ENCODE measurements at regions not wholly inside any gene's neighbourhood (a gene's known extent, or its start where the extent isn't known, plus 50 kb on each side); places are given as distances from the start of the nearest gene placed in this dataset.
"Not testable (repeated sequence)": the region's sequence is repeated elsewhere in the genome, so short reads cannot be mapped to it uniquely, and the experiment has no call there.

- H3K27me3 Mint-ChIP-seq, result not testable (repeated sequence)
Measured at GRCh38 chr7:150004843-150005242, 131.1 kb downstream of the ATP6V0E2 start.

DNA sequence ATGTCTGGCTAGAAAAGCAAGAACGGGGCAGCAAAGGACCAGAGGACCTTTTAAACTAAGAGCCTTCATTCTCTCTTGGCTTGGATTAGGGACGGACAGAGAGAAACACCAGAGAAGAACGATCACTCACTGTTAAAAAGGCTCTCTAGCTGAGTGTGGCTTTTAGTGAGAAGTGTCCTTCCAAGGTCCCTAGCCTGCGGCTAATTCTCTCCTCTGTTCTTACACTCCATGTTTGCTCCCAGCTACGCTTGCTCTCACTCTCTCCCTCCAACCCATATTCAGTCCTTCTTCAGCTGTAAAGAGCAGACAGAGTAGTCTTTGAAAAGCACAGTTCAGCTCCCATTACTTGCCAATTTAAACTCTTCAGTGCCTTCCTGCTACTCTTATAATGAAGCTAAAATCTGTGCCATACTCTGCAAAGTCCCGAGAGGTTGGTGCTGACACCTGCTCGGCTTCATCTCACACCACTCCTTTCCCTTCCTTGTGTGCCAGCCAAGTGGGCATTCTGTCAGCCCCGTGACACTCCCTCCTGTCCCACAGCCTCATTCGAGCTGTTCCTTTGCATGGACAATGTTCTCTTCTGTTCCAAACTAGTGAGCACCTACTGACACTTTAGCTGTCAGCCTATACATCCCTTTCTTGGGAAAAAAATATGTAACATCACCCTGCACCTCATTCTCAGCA is 136.0 kb downstream of the ATP6V0E2 start:
- WGBS (ENCODE audit: insufficient coverage), result no CpG with 5 or more reads among the region's 9 CpGs
- H3K36me3 Mint-ChIP-seq; H3K4me1 Mint-ChIP-seq; H3K9me3 Mint-ChIP-seq; H3K27me3 ChIP-seq (replicated peaks in 1 of 2; ENCODE audit: control insufficient read depth in 2 of 2, extremely low read depth in 1 of 2, insufficient read depth in 2 of 2, low read length in 1 of 2); H3K27me3 Mint-ChIP-seq; H3K36me3 ChIP-seq (ENCODE audit: control insufficient read depth in 2 of 2, extremely low read depth in 1 of 2, insufficient read depth in 1 of 2, low read length in 1 of 2); ATAC-seq (replicated peaks in 1 of 4); H3K27ac ChIP-seq (ENCODE audit: low read length); H3K4me1 ChIP-seq (ENCODE audit: control insufficient read depth in 1 of 2, extremely low read depth in 1 of 2, insufficient read depth in 2 of 2, low read length in 2 of 2); POLR2A ChIA-PET; H3K4me3 ChIP-seq (ENCODE audit: control insufficient read depth in 1 of 2, extremely low read depth in 1 of 2, low read length in 1 of 2); H3K9me3 ChIP-seq; H3K27ac Mint-ChIP-seq; DNase-seq; H3K4me3 Mint-ChIP-seq: not testable (repeated sequence)
- CTCF ChIA-PET, result interaction anchor here in 1 of 2 donors (0.7 kb wide), 1 partner anchor 209 kb away, joined by 3 read pairs; no protein-coding TSS in a partner anchor

More at GRCh38 chr7:150004843-150005242, 131.1 kb downstream of the ATP6V0E2 start:
- H3K4me1 ChIP-seq (ENCODE audit: control insufficient read depth in 1 of 2, extremely low read depth in 1 of 2, insufficient read depth in 2 of 2, low read length in 2 of 2); H3K27me3 ChIP-seq (replicated peaks in 1 of 2; ENCODE audit: control insufficient read depth in 2 of 2, extremely low read depth in 1 of 2, insufficient read depth in 2 of 2, low read length in 1 of 2); H3K36me3 ChIP-seq (ENCODE audit: control insufficient read depth in 2 of 2, extremely low read depth in 1 of 2, insufficient read depth in 1 of 2, low read length in 1 of 2); DNase-seq; ATAC-seq (replicated peaks in 1 of 4); H3K4me3 Mint-ChIP-seq; H3K9me3 Mint-ChIP-seq; POLR2A ChIA-PET; H3K27ac Mint-ChIP-seq; H3K4me3 ChIP-seq (ENCODE audit: control insufficient read depth in 1 of 2, extremely low read depth in 1 of 2, low read length in 1 of 2); H3K27ac ChIP-seq (ENCODE audit: low read length); H3K9me3 ChIP-seq; CTCF ChIA-PET; H3K36me3 Mint-ChIP-seq; H3K4me1 Mint-ChIP-seq: not testable (repeated sequence)
- 100% methylated on average over 3 of the region's 4 CpGs for WGBS (ENCODE audit: insufficient coverage)

DNA sequence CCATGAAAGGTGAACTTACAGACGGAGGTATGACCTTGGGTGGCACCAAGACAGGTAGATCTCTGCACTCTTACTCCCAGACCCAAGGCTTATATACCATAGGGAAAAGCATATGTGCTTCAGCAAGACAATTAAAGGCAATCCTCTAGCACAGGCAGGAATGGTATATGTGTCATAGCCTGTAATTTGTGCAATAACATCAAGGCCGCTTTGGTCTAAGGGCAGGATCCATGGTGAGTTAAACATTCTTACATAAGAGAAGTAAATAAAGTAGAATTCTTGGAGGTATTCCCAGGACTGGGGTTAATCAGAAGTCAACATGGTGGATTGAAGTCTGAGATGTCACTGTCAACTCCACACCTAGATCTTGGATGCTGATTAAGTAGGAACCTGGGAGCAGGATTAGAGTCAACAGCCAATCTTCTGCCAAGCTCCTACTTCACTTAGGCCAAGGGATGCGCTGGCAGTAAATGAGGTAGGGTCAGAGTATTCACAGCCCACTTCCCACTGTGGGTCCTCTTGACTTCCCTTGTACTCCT is 143.0 kb downstream of the ATP6V0E2 start:
- ATAC-seq (replicated peaks in 1 of 4); H3K4me1 ChIP-seq (ENCODE audit: control insufficient read depth in 1 of 2, extremely low read depth in 1 of 2, insufficient read depth in 2 of 2, low read length in 2 of 2); H3K4me3 Mint-ChIP-seq; H3K9me3 Mint-ChIP-seq; DNase-seq; H3K27me3 ChIP-seq (replicated peaks in 1 of 2; ENCODE audit: control insufficient read depth in 2 of 2, extremely low read depth in 1 of 2, insufficient read depth in 2 of 2, low read length in 1 of 2); POLR2A ChIA-PET; H3K27ac Mint-ChIP-seq; CTCF ChIA-PET; H3K36me3 Mint-ChIP-seq; H3K27ac ChIP-seq (ENCODE audit: low read length); H3K4me1 Mint-ChIP-seq; H3K4me3 ChIP-seq (ENCODE audit: control insufficient read depth in 1 of 2, extremely low read depth in 1 of 2, low read length in 1 of 2); H3K9me3 ChIP-seq; H3K36me3 ChIP-seq (ENCODE audit: control insufficient read depth in 2 of 2, extremely low read depth in 1 of 2, insufficient read depth in 1 of 2, low read length in 1 of 2); H3K27me3 Mint-ChIP-seq: not testable (repeated sequence)
- WGBS (ENCODE audit: insufficient coverage), result no CpG with 5 or more reads among the region's 3 CpGs

DNA sequence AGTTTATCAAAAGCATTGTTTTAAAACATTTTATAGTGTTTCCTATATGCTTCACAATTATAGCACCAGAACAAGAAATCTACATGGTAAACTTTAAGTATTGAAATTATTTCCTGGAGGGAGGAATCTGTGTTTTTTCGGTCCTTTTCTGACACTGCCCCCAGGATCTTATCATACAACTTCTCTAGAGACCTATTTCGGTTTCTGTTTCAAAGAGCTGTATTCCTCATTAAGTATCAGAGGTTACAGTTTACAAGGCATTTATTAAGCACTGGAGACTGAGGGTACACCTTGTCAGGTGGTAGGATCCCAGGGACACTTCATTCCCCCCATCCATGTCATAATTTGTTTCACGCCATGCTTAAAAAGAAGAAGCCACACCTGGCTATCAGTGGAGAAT is 146.4 kb downstream of the ATP6V0E2 start:
- H3K9me3 ChIP-seq; H3K36me3 ChIP-seq (ENCODE audit: control insufficient read depth in 2 of 2, extremely low read depth in 1 of 2, insufficient read depth in 1 of 2, low read length in 1 of 2); ATAC-seq (replicated peaks in 1 of 4); CTCF ChIA-PET; H3K27me3 ChIP-seq (replicated peaks in 1 of 2; ENCODE audit: control insufficient read depth in 2 of 2, extremely low read depth in 1 of 2, insufficient read depth in 2 of 2, low read length in 1 of 2); DNase-seq; H3K4me3 Mint-ChIP-seq; H3K27ac Mint-ChIP-seq; H3K36me3 Mint-ChIP-seq; H3K4me1 ChIP-seq (ENCODE audit: control insufficient read depth in 1 of 2, extremely low read depth in 1 of 2, insufficient read depth in 2 of 2, low read length in 2 of 2); H3K27ac ChIP-seq (ENCODE audit: low read length); H3K9me3 Mint-ChIP-seq; H3K4me3 ChIP-seq (ENCODE audit: control insufficient read depth in 1 of 2, extremely low read depth in 1 of 2, low read length in 1 of 2); H3K27me3 Mint-ChIP-seq; H3K4me1 Mint-ChIP-seq; POLR2A ChIA-PET: not testable (repeated sequence)
- no CpG with 5 or more reads among the region's 3 CpGs for WGBS (ENCODE audit: insufficient coverage)

GRCh38 chr7:150024550-150025490 is 151.1 kb downstream of the ATP6V0E2 start:
- H3K4me3 Mint-ChIP-seq; POLR2A ChIA-PET; ATAC-seq (replicated peaks in 1 of 4); H3K4me1 ChIP-seq (ENCODE audit: control insufficient read depth in 1 of 2, extremely low read depth in 1 of 2, insufficient read depth in 2 of 2, low read length in 2 of 2); H3K27ac ChIP-seq (ENCODE audit: low read length); H3K9me3 Mint-ChIP-seq; H3K4me3 ChIP-seq (ENCODE audit: control insufficient read depth in 1 of 2, extremely low read depth in 1 of 2, low read length in 1 of 2); H3K9me3 ChIP-seq; H3K27me3 ChIP-seq (replicated peaks in 1 of 2; ENCODE audit: control insufficient read depth in 2 of 2, extremely low read depth in 1 of 2, insufficient read depth in 2 of 2, low read length in 1 of 2); H3K27me3 Mint-ChIP-seq; DNase-seq; H3K4me1 Mint-ChIP-seq; H3K36me3 Mint-ChIP-seq; H3K27ac Mint-ChIP-seq; CTCF ChIA-PET; H3K36me3 ChIP-seq (ENCODE audit: control insufficient read depth in 2 of 2, extremely low read depth in 1 of 2, insufficient read depth in 1 of 2, low read length in 1 of 2): not testable (repeated sequence)
- no CpG with 5 or more reads among the region's 7 CpGs for WGBS (ENCODE audit: insufficient coverage)

- CTCF ChIA-PET, result not testable (repeated sequence)
Measured at GRCh38 chr7:150025802-150026201, 152.0 kb downstream of the ATP6V0E2 start.

More at GRCh38 chr7:150025802-150026201, 152.0 kb downstream of the ATP6V0E2 start:
- H3K4me1 Mint-ChIP-seq; H3K27ac ChIP-seq (ENCODE audit: low read length); H3K36me3 Mint-ChIP-seq; DNase-seq; H3K4me3 ChIP-seq (ENCODE audit: control insufficient read depth in 1 of 2, extremely low read depth in 1 of 2, low read length in 1 of 2); H3K27me3 Mint-ChIP-seq; ATAC-seq (replicated peaks in 1 of 4); H3K9me3 Mint-ChIP-seq; H3K4me3 Mint-ChIP-seq; H3K27me3 ChIP-seq (replicated peaks in 1 of 2; ENCODE audit: control insufficient read depth in 2 of 2, extremely low read depth in 1 of 2, insufficient read depth in 2 of 2, low read length in 1 of 2); H3K4me1 ChIP-seq (ENCODE audit: control insufficient read depth in 1 of 2, extremely low read depth in 1 of 2, insufficient read depth in 2 of 2, low read length in 2 of 2); H3K36me3 ChIP-seq (ENCODE audit: control insufficient read depth in 2 of 2, extremely low read depth in 1 of 2, insufficient read depth in 1 of 2, low read length in 1 of 2); H3K9me3 ChIP-seq; POLR2A ChIA-PET; H3K27ac Mint-ChIP-seq: not testable (repeated sequence)
- WGBS (ENCODE audit: insufficient coverage), result no CpG with 5 or more reads among the region's 7 CpGs
